ENCODE measurements at regions not wholly inside any gene's neighbourhood (a gene's known extent, or its start where the extent isn't known, plus 50 kb on each side); places are given as distances from the start of the nearest gene placed in this dataset.
A peak's percentile ranks its signal among the peaks of the same experiment; 100 is the strongest.
"Not testable (repeated sequence)": the region's sequence is repeated elsewhere in the genome, so short reads cannot be mapped to it uniquely, and the experiment has no call there.

DNA sequence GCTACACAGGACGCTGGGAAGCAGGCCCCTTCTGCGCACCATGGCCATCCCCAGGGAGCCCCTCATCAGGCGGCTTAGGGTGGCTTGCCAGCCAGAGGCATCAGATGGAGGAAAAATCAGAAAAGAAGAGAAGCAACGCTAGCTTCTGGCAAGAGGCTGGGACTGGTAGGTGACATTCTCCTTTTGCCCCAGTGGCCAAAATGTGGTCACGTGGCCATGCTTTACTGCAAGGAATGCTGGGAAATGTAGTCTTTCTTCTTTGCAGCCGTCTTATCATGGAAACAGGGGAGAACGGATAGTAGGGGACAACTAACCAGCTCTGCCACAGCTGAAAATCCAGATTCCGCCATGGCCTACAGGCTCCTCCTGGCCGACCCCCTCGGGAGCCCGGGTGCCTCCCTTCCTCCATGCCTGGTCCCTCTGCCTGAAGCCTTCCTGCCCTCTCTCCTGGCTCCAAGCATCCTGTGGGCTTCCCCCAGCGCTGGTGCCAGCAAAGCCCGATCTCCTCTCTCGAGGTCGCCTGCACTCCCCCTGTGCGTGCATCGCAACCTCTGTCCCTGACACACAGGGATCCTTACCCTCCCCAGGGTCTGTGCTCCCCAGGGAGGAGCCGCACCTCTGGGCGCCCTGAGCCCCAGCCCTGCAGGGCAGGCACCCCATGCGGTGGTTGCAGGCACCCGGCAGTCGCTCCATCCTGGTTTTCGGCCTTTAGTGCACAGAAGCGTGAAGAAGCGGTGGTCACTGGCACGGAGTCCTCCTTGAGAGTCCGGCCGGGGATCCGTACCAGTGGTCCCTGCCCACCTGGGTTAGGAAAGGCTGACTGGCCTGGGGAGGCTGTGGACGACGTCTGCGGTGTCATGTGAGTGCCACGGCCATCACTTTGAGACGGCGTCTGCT is 307.7 kb downstream of the TP53TG3F start:
- not testable (repeated sequence) for H3K36me3 Mint-ChIP-seq; H3K9me3 Mint-ChIP-seq; H3K27me3 Mint-ChIP-seq; H3K4me3 Mint-ChIP-seq; H3K4me1 Mint-ChIP-seq (ENCODE audit: unreplicated experiment); H3K27ac Mint-ChIP-seq; DNase-seq (ENCODE audit: extremely low spot score, unreplicated experiment)

DNA sequence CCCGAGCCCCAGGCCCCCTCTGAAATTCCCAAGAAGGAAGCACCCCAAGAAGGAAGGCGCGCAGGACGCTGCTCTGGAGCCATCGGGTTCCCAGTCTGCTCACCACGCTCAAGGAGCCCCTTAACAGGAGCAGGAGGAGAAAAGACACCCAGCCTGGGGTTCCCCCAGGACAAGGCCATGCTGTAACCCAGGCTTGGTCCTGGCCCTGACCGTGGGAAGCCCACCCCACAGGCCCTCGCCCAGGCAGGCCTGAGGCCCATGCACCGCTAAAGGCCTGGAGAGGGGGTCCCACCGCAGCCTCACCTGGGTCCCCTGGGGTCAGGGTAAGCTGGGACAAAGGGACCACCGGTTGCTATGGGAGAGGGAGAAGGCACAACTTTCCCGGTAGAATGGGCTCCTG is 309.3 kb downstream of the TP53TG3F start:
- not testable (repeated sequence) for H3K27ac Mint-ChIP-seq; H3K4me1 Mint-ChIP-seq (ENCODE audit: unreplicated experiment)

DNA sequence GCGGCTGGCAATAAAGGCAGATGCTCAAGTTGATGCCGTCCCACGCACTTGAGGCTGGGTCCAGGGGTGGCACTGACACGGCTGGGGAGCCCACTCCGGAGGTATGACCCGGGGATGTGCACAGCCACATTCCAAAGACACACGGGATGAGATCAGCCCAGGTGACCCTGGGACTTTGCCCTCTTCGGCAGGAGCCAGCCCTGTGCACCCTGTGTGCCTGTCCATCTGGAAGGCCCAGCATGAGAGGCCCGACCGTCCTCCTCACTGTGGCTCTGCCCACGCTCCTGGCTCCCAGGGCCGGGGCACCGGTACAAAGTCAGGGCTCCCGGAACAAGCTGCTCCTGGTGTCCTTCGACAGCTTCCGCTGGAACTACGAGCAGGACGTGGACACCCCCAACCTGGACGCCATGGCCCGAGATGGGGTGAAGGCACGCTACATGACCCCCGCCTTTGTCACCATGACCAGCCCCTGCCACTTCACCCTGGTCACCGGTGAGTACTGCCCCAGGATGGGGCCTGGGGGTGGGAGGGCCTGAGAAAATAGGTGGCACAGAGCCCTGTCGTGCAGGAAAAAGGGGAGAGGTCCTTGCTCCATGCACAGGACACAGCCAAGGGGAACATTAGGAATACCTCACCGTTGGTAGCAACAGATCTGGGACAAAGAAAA is 309.9 kb downstream of the TP53TG3F start:
- H3K4me3 Mint-ChIP-seq, result not testable (repeated sequence)

More for the DNA sequence above, 309.3 kb downstream of the TP53TG3F start:
- not testable (repeated sequence) for H3K36me3 Mint-ChIP-seq; H3K9me3 Mint-ChIP-seq; H3K27me3 Mint-ChIP-seq; DNase-seq (ENCODE audit: extremely low spot score, unreplicated experiment); H3K4me3 Mint-ChIP-seq

DNA sequence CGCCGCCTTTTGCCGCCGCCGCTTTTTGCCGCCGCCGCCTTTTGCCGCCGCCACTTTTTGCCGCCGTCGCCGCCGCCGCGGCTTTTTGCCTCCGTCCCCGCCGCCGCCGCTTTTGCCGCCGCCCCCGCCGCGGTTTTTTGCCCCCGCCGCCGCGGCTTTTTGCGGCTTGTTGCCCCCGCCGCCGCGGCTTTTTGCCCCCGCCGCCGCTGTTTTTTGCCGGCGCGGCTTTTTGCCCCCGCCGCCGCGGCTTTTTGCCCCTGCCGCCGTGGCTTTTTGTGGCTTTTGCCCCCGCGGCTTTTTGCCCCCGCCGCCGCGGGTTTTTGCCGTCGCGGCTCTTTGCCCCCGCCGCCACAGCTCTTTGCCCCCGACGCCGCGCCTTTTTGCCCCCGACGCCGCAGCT is 311.1 kb downstream of the TP53TG3F start:
- H3K27ac Mint-ChIP-seq, result not testable (repeated sequence)

More for the DNA sequence above, 309.9 kb downstream of the TP53TG3F start:
- DNase-seq (ENCODE audit: extremely low spot score, unreplicated experiment); H3K4me1 Mint-ChIP-seq (ENCODE audit: unreplicated experiment); H3K27ac Mint-ChIP-seq; H3K9me3 Mint-ChIP-seq; H3K36me3 Mint-ChIP-seq; H3K27me3 Mint-ChIP-seq: not testable (repeated sequence)

DNA sequence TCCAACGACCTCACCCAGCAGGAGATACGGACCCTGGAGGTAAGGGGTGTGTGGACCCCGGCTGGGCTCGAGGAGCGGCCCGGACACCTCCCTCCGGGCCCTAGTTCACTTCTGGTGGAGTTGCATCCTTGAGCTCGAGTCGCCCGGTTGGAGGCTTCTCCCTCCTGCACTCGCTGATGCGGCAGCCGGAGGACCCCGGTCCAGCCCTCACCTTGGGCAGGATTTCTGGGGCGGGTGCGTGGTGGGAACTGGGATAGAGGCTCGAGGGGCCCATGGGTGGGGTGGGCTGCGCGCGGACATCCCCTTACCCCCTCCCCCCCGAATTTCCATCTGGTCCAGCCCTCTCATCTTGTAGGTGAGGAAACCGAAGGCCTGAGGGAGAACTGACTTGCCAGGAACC is 311.8 kb downstream of the TP53TG3F start:
- H3K27me3 Mint-ChIP-seq; H3K4me3 Mint-ChIP-seq; H3K4me1 Mint-ChIP-seq (ENCODE audit: unreplicated experiment); DNase-seq (ENCODE audit: extremely low spot score, unreplicated experiment); H3K36me3 Mint-ChIP-seq; H3K9me3 Mint-ChIP-seq; H3K27ac Mint-ChIP-seq: not testable (repeated sequence)

More for the DNA sequence above, 311.1 kb downstream of the TP53TG3F start:
- H3K4me3 Mint-ChIP-seq; H3K36me3 Mint-ChIP-seq; H3K9me3 Mint-ChIP-seq; H3K27me3 Mint-ChIP-seq; DNase-seq (ENCODE audit: extremely low spot score, unreplicated experiment); H3K4me1 Mint-ChIP-seq (ENCODE audit: unreplicated experiment): not testable (repeated sequence)

DNA sequence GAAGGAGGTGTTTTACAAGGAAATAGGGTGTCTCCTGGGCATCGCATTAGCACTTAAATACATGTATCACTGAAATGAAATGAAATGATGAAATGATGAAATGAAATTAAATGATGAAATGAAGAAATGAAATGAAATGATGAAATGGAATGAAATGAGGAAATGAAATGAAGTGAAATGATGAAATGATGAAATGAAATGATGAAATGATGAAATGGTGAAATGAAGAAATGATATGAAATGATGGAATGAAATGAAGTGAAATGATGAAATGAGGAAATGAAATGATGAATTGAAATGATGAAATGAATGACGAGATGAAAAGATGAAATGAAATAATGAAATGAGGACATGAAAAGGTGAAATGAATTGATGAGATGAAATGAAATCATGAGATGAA is 314.6 kb downstream of the TP53TG3F start:
- not testable (repeated sequence) for DNase-seq (ENCODE audit: extremely low spot score, unreplicated experiment); H3K36me3 Mint-ChIP-seq; H3K27ac Mint-ChIP-seq; H3K4me3 Mint-ChIP-seq; H3K4me1 Mint-ChIP-seq (ENCODE audit: unreplicated experiment); H3K27me3 Mint-ChIP-seq; H3K9me3 Mint-ChIP-seq

DNA sequence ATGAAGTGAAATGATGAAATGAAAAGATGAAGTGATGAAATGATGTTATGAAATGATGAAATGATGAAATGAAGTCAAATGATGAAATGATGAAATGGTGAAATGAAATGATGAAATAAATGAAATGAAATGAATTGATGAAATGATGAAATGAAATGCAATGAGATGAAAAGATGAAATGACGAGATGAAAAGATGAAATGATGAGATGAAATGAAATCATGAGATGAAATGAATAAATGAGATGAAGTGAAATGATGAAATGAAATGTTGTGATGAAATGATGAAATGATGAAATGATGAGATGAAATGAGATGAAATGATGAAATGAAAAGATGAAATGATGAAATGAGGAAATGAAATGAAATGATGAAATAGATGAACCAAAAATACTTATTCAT is 315.3 kb downstream of the TP53TG3F start:
- not testable (repeated sequence) for DNase-seq (ENCODE audit: extremely low spot score, unreplicated experiment); H3K27ac Mint-ChIP-seq; H3K4me1 Mint-ChIP-seq (ENCODE audit: unreplicated experiment); H3K9me3 Mint-ChIP-seq; H3K27me3 Mint-ChIP-seq; H3K36me3 Mint-ChIP-seq; H3K4me3 Mint-ChIP-seq

DNA sequence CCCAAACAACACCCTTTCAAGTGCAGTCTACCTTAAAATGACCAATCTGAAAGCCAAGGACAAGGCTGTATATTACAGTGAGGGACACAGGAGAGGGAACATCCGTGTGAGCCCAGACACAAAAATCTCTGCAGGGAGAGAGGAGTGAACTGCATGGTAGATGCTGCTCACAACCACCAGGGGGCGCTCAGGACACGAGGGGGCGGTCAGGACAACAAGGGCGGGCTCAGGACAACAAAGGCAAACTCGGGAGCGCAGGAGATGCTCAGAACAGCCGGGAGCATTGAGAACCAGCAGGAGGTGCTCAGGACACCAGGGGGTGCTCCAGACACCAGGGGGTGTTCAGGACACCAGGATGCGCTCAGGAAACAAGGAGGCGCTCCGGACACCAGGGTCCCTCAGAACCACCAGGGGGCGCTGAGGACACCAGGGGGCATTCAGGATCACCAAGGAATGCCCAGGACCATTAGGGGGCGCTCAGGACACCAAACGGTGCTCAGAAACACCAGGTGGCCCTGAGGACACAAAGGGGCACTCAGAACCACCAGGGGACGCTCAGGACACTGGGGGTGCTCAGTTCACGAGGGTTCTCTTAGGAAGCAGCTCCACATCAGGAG is 357.0 kb downstream of the TP53TG3F start:
- not testable (repeated sequence) for H3K4me3 Mint-ChIP-seq; H3K27ac Mint-ChIP-seq; H3K9me3 Mint-ChIP-seq; H3K36me3 Mint-ChIP-seq; DNase-seq (ENCODE audit: extremely low spot score, unreplicated experiment); H3K27me3 Mint-ChIP-seq; H3K4me1 Mint-ChIP-seq (ENCODE audit: unreplicated experiment)

DNA sequence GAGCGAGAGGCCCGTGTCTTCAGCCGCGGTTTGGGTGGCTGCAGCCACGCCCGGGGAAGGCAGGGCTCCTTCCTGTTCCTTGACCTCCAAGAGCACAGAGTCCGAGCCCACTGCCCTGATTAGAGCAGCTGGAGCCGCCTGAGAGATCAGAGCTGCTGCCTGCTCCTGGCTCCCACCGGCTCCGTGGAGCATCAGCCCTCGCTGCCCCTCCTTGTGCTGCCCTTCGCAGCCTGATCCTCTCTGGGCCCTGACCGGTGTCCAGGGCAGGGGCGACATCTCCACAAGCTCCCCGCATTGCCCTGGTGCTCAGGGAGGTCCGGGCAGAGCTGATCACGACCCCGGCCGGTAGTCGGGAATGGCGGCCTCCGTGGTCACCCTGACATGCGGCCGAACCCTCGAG is 365.3 kb downstream of the TP53TG3F start:
- not testable (repeated sequence) for H3K27ac Mint-ChIP-seq; H3K36me3 Mint-ChIP-seq; H3K27me3 Mint-ChIP-seq; H3K9me3 Mint-ChIP-seq; H3K4me3 Mint-ChIP-seq; H3K4me1 Mint-ChIP-seq (ENCODE audit: unreplicated experiment)
- peak; percentile 16 for DNase-seq (ENCODE audit: extremely low spot score, unreplicated experiment)

DNA sequence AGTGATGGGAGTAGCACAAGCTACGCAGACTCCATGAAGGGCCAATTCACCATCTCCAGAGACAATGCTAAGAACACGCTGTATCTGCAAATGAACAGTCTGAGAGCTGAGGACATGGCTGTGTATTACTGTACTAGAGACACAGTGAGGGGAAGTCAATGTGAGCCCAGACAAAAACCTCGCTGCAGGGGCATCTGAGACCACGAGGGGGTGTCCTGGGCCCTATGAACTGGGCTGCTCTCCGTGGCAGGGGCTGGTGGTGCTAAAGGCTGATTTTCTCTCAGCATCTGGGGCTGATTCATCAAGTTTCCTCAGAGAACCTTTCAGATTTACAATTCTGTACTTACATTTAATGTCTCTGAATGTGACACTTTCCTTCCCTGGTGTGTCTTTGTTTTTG is 368.1 kb downstream of the TP53TG3F start:
- DNase-seq (ENCODE audit: extremely low spot score, unreplicated experiment); H3K4me3 Mint-ChIP-seq; H3K9me3 Mint-ChIP-seq; H3K27me3 Mint-ChIP-seq; H3K4me1 Mint-ChIP-seq (ENCODE audit: unreplicated experiment); H3K36me3 Mint-ChIP-seq; H3K27ac Mint-ChIP-seq: not testable (repeated sequence)

DNA sequence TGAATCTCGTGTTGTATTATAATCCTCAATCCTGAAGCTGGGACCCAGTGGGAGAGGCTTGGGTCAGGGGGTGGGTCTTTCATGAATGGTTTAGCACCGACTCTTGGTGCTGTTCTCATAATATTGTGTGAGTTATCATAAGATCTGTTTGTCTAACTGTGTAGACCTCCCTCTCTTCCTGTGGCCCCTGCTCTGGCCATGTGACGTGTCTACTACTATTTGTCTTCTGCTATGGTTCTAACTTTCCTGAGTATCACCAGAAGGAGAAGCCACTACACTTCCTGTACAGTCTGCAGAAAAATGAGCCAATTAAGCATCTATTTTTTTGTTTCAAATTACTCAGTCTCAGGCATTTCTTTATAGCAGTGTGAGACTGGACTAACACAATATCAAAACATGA is 379.7 kb downstream of the TP53TG3F start:
- H3K9me3 Mint-ChIP-seq; H3K4me3 Mint-ChIP-seq; H3K36me3 Mint-ChIP-seq; H3K27ac Mint-ChIP-seq; H3K27me3 Mint-ChIP-seq; H3K4me1 Mint-ChIP-seq (ENCODE audit: unreplicated experiment); DNase-seq (ENCODE audit: extremely low spot score, unreplicated experiment): not testable (repeated sequence)

DNA sequence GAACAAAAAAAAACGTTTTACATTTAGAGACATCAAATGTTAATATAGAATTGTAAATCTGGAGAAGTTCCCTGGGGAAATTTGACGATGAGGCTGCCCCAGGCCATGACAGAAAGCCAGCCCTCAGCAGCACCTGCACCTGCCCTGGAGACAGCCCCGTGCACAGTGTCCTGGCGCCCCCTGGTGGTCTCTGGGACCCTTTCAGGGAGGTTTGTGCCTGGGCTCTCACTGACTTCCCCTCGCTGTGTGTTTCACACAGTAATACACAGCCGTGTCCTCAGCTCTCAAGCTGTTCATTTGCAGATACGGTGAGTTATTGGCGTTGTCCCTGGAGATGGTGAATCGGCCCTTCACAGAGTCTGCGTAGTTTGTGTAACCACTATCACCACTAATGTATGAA is 385.1 kb downstream of the TP53TG3F start:
- H3K4me1 Mint-ChIP-seq (ENCODE audit: unreplicated experiment); H3K4me3 Mint-ChIP-seq; H3K27ac Mint-ChIP-seq; H3K27me3 Mint-ChIP-seq; H3K36me3 Mint-ChIP-seq; DNase-seq (ENCODE audit: extremely low spot score, unreplicated experiment); H3K9me3 Mint-ChIP-seq: not testable (repeated sequence)
